ENCODE measurements at regions not wholly inside any gene's neighbourhood (a gene's known extent, or its start where the extent isn't known, plus 50 kb on each side); places are given as distances from the start of the nearest gene placed in this dataset.

DNA sequence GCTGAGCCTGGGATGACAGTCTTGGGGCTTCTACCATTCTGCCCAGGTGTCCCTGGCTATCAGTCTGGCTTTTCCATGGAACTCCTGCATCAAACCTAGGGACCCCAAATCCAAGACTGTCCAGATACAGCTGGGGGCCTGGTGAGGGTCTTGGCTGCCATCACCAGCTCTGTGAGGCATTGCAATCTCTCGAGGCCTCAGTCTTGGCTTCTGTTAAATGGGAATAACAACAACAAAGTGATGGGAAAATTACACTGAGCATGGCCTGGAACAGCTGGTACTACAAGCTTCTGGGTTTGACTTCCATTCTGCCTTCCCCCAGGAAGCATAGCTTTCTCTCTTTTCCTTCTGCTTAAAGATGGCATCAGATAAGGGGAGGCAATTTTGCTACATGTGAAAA is 50.0 kb upstream of the LCTL start:
- no peak for DNase-seq (ENCODE audit: low read depth in 4 of 4, low spot score in 3 of 4)

DNA sequence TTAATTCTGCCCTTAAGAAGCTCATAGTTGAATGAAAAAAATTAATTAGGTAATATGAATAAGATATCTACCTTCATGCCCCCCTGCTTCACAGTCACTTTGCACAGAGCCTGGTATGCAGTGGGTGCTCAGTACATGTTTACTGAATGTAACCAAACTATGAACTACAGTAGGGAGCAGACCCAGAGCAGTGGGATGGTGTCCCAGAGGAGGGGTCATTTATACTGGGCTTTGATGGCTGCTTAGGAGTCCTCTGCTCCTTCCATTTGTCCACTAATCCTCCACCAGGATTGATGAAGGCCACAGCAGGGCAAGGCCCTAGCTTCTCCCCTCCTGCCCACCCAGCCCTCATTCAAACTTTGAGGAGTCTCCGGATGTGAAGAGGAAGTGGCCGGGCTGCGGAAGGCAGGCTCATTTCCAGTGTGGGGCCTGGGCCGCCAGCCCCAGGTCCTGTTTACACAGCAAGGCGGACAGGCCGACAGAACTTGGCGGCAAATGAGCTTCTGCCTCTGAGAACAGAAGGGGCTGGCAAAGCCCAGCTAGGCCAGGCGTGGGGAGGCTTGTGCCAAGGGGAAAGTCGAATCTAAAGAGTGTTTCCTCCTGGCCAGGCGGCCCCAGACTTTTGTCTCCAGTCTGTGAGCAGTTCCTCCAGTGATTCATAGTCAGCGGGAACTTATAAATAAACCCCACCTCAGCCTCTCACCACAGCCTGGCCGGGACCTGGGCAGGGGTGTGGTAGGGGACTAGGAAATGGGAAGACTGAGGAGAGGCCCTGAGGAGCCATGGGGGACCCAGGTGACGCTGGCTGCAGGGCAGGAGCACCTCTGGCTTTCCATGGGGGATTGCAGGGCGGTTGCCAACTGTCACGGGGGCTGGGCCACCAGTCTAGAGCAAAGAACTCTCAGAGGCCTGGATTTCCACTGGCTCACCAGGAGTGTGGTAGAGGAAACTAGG is 51.6 kb upstream of the LCTL start:
- DNase-seq (ENCODE audit: low read depth in 4 of 4, low spot score in 3 of 4): no peak

DNA sequence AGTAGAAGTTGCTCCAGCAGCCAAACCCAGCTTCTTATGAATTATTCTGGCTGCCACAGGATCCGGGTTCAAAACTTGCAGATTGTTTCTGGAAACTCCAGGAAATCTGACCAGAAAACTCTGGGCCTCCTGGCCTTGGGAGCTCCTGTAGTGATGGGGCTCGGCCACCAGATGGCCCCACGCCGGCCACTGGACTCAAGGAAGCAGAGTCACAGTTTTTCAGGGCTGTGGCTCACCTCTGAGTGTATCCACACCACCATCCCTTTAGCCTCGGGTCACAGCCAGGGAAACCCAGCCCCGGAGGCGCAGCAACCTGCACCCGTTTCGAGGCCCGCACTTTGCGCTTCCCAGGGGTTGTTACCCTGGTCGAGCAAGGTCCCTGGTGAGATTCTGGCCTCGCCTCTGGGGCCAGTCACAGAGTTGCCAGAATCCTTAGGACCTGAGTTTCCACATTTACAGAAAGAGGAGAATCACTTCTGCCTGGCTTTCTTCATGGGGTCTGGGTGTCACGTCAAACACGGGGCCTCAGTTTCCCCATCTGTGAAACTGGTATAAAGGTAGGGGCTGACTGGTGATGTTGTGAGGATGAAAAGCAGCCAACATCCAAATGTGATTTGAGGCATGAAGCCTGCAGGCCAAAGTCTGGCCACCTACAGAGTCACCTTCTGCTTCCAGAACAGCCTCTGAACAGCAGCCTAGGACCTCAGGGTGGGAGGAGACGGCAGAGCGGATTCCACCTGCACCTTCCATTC is 53.5 kb upstream of the LCTL start:
- peak in 1 of 4 donors; percentile 48 for DNase-seq (ENCODE audit: low read depth in 4 of 4, low spot score in 3 of 4)

DNA sequence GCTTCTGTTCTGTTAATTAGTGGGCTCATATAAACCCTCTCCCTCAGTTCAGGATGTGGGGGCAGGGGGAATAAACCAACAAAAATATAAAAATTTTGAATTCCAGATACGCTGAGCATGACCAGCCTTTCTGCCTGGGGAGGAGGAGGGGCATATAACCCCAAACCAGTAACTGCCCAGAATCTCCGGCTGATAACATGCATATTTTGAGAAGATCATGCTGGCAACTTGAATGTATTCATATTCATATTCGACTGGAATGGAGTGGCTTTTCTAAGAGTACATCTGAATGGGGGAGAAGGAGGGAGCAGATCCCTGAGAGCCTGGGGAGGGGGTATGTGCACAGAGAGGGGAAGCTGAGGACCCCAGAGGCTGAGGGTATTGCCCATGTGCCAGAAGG is 54.5 kb upstream of the LCTL start:
- DNase-seq (ENCODE audit: low read depth in 4 of 4, low spot score in 3 of 4): no peak

DNA sequence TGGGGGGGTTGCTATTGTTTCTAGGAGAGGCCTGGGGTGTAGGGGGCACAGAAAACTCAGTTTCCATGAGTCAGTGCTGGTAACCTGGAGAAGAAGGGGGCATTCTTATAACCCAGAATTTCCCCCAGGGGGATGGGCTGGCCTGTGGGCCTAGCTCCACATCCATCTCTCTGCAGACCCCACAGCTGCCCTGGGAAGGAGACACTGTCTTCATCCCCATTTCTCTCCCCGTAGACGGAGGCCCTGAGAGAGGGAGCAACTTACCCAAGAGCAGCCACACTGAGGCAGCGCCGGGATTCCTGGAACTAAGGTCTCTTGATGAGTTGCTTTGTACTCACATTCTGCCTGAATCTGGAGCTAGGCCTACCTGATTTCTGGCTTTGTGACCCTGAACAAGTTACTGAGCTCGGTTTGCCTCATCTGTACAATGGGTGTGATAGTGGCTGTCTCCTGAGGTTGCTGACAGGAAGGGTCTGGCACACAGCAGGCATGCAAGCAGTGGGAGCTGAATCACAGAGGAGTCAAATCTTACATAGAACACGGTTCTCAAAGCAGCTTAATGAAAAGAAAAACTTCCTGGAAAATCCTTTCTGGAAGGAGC is 55.0 kb upstream of the LCTL start:
- DNase-seq (ENCODE audit: low read depth in 4 of 4, low spot score in 3 of 4): no peak

- no peak for DNase-seq (ENCODE audit: low read depth in 4 of 4, low spot score in 3 of 4)
Measured at GRCh38 chr15:66621491-66622467, 56.0 kb upstream of the LCTL start.

DNA sequence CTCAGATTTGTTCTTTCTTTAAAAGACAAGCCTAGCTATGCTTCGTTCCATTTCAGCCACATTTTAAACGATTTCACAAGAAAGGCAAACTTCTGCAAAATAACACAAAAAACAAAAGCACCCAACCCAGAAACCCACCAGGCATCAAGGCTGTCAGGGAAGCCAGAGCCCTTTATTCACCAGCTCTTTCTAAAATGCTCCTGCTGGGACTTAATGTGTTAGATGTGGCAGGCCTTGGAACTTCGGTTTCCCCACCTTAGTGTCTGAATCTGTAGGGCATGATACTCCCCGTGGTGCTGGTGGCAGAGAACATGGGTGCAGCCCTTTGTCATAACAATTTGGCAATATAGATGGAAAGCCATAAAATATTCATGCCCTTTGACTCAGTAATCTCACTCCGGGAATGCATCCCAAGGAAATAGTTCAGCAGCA is 56.8 kb upstream of the LCTL start:
- DNase-seq (ENCODE audit: low read depth in 4 of 4, low spot score in 3 of 4): no peak

DNA sequence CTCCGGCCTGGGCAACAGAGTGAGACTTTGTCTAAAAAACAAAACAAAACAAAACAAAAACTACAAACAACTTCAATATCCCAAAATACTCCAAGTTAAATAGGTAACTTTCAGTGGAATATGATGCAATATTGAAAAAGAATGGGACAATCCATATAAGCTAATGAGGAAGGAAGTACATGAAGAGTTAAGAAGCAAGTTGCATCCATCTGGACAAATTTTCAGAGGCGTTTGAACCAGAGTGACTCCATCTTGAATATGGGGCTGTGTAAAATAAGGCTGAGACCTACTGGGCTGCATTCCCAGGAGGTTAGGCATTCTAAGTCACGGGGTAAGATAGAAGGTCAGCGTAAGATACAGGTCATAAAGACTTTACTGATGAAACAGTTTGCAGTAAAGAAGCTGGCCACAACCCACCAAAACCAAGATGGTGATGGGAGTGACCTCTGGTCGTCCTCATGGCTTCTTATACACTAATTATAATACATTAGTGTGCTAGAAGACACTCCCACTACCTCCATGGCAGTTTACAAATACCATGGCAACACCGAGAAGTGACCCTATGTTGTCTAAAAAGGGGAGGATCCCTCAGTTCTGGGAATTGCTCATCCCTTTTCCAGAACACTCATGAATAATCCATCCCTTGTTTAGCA is 58.1 kb upstream of the LCTL start:
- DNase-seq (ENCODE audit: low read depth in 4 of 4, low spot score in 3 of 4): no peak

DNA sequence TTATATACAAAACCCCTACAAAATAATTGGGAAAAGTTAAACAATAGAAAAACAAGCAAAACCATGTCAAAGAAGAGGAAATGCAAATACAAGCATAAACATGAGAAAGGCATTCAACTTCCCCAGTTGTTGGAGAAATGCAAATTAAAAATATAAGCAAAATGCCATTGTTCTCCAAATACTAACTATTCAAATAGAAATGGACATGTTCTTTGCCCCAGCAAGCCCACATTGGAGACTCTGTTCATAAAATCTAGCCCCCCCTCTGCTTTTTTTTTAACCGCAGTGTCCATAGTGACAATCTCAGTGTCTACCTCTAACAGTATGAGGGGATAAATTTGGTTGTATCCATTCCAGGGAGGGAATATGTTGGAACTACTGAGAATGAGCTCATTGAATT is 59.7 kb upstream of the LCTL start:
- DNase-seq (ENCODE audit: low read depth in 4 of 4, low spot score in 3 of 4): no peak

DNA sequence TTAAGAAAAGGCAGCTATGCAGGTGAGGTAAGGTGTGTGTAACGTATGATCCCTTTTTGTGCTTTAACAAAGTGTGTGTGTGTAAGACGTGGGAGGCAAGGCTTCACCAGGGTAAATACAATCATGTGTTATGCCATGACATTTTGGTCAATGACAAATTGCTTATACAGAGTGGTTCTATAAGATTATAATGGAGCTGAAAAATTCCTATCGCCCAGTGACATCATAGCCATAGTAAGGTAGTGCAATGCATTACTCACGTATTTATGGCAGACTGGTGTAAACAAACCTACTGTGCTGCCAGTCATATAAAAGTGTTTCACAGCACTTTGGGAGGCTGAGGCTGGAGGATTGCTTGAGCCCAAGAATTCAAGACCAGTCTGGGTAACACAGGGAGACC is 60.2 kb upstream of the LCTL start:
- DNase-seq (ENCODE audit: low read depth in 4 of 4, low spot score in 3 of 4): no peak

GRCh38 chr15:66628976-66629723 is 63.4 kb upstream of the LCTL start:
- DNase-seq (ENCODE audit: low read depth in 4 of 4, low spot score in 3 of 4): no peak

GRCh38 chr15:66629817-66630576 is 64.2 kb upstream of the LCTL start:
- no peak for DNase-seq (ENCODE audit: low read depth in 4 of 4, low spot score in 3 of 4)

DNA sequence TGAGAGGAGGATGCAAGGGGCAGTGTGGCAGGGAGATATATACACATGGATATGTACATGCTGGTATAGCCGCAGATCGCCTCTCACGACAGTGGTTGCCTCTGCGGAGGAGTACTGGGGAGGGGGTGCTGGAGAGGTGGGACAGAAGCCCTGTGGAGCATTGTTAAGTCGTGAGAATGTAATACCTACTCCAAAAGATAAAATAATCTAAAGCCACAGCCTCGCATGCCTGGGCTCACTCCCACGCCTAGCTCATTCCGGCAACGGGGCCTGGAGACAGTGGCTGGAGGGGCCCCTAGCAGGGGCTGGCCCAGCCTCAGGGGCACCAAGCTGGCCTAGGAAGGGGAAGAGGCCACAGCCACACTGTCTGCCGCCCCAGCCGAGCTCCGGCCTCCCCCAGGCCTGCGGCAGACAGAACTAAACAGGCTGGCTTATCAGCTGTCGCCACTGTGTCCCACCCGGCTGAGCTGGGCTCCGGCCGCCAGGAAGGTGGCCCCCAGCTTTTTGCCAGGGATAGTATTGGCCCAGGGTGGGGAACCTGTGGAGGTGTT is 65.1 kb upstream of the LCTL start:
- no peak for DNase-seq (ENCODE audit: low read depth in 4 of 4, low spot score in 3 of 4)

GRCh38 chr15:66631616-66632263 is 65.9 kb upstream of the LCTL start:
- no peak for DNase-seq (ENCODE audit: low read depth in 4 of 4, low spot score in 3 of 4)

DNA sequence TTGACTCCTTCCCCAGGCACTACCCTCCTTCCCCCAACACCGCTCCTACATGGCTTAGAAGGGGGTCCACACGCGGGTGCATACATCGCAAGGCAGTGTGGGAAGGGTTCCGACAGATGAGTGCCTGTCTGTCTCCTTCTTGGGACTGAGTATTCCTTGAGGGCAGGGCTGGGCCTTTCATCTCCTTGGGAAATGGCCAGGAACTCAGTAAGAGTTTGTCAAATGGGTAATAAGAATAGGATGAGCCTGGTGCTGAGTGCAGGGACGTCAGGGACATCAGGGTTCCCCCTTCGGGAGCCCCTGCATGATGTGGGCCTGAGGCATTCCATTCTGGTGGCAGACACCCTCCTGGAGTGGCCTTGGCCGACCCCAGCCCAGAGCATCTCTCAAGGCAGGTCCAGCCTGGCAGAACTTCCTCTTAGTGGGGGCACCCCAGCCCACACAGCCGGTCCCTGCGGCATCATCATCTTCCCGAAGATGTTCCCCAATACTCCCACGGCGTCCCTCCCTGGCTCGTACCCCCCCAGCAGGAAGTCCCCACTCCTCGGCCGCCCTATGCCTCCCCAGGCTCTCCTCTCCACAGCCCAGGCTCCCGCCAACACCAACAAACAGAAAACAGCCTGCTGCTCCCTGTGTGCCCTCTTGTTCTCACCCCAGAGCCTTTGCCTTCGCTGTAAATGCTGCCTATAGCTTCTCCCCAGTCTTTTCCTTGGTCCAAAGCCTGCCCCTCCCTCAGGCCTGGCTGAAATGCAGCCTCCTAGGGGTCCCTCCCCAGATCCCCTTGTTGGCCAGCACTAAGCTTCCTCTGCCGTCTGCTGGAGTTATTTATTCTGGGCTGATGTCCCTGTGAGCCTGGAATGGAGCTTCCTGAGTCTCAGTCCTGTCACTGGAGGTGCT is 67.5 kb upstream of the LCTL start:
- DNase-seq (ENCODE audit: low read depth in 4 of 4, low spot score in 3 of 4): no peak

DNA sequence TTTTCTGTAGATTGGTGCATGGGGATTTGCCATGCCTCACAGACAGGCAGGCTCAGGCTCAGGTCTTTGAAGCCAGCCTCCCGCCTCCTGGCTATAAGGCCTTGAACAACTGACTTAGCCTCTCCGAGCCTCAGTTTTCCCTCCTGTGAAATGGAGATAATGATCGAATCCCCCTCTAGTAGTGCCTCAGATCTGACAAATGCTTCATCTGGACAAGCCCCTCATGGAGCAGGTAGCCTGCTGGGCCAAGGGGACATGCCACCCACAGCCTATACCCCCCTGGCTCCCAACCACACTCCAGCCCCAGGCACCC is 68.1 kb upstream of the LCTL start:
- DNase-seq (ENCODE audit: low read depth in 4 of 4, low spot score in 3 of 4): no peak

DNA sequence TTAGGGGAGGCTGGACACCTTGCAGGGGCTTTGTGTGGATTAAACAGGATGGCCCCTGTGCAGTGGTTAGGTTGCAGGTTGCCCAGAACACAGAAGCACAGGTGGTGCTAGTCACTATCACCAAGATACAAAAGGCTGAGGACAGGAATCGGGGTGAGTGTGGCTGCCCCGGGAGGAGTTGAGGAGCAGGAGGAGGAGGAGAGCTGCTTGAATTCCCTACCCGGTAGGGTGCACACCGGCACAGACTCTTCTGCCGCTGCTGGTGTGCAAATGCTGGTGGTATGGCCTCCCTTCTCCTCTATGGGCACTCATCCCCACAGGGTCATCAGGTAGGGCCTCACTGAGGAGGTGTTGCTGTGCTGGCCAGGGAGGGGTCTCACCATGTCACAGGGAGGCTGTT is 67.5 kb upstream of the SMAD6 start:
- DNase-seq (ENCODE audit: low read depth in 4 of 4, low spot score in 3 of 4): no peak

Data from left renal pelvis (tissue), 4 donors.